SK-N-MC (cell line): ENCODE measurements at regions not wholly inside any gene's neighbourhood (a gene's known extent, or its start where the extent isn't known, plus 50 kb on each side); places are given as distances from the start of the nearest gene placed in this dataset.

Source experiments
- EZH2 ChIP-seq: fragments of 200-600 bp; sonication (generic); IDR thresholded peaks from one replicate; pipeline ENCODE4 v1.6.1; 2017; ENCODE audit warnings: antibody characterized with exemption
- POLR2AphosphoS5 ChIP-seq: IDR thresholded peaks from 2 replicates; pipeline ENCODE4 v1.6.1; 2012; ENCODE audit warnings: mild to moderate bottlenecking, low read depth, low read length, borderline replicate concordance

DNA sequence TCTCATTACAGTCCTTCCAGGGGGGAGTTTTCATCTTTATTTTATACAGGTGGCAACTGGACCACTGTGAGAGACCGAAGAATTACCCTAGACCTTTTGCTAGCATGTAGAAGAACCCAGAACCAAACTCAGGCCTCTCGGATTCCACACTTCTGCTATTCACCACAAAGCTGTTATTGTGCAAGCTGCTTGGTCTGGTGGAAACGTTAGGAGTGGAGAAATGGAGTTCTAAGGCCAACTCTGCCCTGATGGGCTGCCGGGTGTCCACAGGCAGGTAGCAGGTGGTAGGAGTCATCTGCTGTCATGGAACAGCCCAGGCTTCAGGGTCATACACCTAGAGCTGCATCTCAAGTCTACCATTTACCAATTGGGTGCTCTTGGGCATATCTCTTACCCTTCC lies 218.8 kb downstream of the BCL11A start:
- TF ChIP-seq EZH2 (no peak), POLR2AphosphoS5 (no peak)
